GM12878 (cell line): ENCODE measurements at regions not wholly inside any gene's neighbourhood (a gene's known extent, or its start where the extent isn't known, plus 50 kb on each side); places are given as distances from the start of the nearest gene placed in this dataset.

ENCODE experiments used
- CTCF ChIP-seq, 3 experiments: IDR thresholded peaks in 2 of 3; conservative IDR thresholded peaks in 1 of 3; 2 replicates each; pipeline ENCODE4 v1.5.1; 2011; ENCODE audit warnings: low read depth in 3 of 3, low read length in 3 of 3, mild to moderate bottlenecking in 3 of 3, control low read depth in 2 of 3, moderate library complexity in 2 of 3, inconsistent platforms in 1 of 3, mixed read lengths in 1 of 3; ENCODE audit not compliant: control insufficient read depth in 2 of 3, insufficient read depth in 1 of 3; ENCODE audit errors: extremely low read depth in 1 of 3
- GABPA ChIP-seq: IDR thresholded peaks from 2 replicates; pipeline ENCODE4 v1.6.1; 2014; ENCODE audit warnings: antibody characterized with exemption, low read depth, mild to moderate bottlenecking, inconsistent platforms
- JUND ChIP-seq: IDR thresholded peaks from 2 replicates; pipeline ENCODE4 v1.6.1; 2012; ENCODE audit warnings: low read depth, mild to moderate bottlenecking, low read length, improper control_type of control experiment, moderate library complexity
- NR2C1 ChIP-seq: fragments of 450-650 bp; IDR thresholded peaks from 2 replicates; pipeline ENCODE4 v1.6.1; 2017; ENCODE audit warnings: antibody characterized with exemption, mild to moderate bottlenecking, moderate library complexity
- POLR2A ChIP-seq: IDR thresholded peaks from 2 replicates; pipeline ENCODE4 v1.6.1; 2011; ENCODE audit warnings: low read depth, mild to moderate bottlenecking, low read length
- SREBF2 ChIP-seq: IDR thresholded peaks from 2 replicates; pipeline ENCODE4 v1.6.1; 2012; ENCODE audit warnings: mild to moderate bottlenecking, low read length
- ZNF274 ChIP-seq: IDR thresholded peaks from one replicate; pipeline ENCODE4 v1.8.0; 2011; ENCODE audit not compliant: insufficient read length, insufficient read depth

DNA sequence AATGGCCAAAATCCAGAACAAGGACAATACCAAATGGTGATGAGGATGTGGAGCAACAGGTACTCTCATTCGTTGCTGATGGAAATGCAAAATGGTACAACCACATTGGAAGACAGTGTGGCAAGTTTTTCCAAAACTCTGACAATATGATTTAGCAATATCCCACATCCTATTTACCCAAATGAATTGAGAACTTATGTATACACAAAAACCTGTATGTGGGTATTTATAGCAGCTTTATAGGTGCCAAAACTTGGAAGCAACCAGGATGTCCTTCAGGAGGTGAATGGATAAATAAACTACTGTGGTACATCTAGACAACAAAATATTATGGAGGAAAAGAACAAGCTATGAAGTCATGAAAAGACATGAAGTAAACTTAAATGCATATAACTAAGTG lies 156.5 kb downstream of the TFAP2A start:
- TF ChIP-seq NR2C1 (no peak), SREBF2 (no peak), ZNF274 (no peak), JUND (no peak), POLR2A (no peak), CTCF (IDR thresholded peaks at IDR 0.05 in 2 of 3, conservative IDR thresholded peaks at IDR 0.05 in 1 of 3; ENCODE audit: control insufficient read depth in 2 of 3, extremely low read depth in 1 of 3, insufficient read depth in 1 of 3, low read depth in 3 of 3, low read length in 3 of 3) (no peak), GABPA (no peak)
